ENCODE measurements at regions not wholly inside any gene's neighbourhood (a gene's known extent, or its start where the extent isn't known, plus 50 kb on each side); places are given as distances from the start of the nearest gene placed in this dataset.
A peak's percentile ranks its signal among the peaks of the same experiment; 100 is the strongest.

- DNase-seq (ENCODE audit: low spot score) = no peak
Measured at GRCh38 chr10:43006490-43006889, 70.4 kb upstream of the RET start.

DNA sequence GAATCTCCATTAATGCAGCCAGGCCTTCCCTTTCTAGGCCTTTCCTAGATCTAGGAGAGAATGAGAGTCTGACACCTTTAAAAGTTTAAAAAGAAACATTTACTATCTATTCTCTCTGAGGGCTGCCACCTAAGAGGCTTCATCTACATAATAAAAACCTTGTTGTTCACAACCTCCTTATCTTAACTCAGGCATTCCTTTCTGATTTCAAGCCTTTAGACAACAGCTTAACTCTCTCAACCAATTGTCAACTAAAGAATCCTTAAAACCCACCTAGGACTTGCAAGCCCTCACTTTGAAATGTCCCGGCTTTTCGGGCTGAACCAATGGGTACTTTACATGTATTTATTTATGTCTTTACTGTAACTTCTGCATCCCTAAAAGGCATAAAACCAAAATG, 64.3 kb upstream of the RET start:
- DNase-seq (ENCODE audit: low spot score) = no peak

DNA sequence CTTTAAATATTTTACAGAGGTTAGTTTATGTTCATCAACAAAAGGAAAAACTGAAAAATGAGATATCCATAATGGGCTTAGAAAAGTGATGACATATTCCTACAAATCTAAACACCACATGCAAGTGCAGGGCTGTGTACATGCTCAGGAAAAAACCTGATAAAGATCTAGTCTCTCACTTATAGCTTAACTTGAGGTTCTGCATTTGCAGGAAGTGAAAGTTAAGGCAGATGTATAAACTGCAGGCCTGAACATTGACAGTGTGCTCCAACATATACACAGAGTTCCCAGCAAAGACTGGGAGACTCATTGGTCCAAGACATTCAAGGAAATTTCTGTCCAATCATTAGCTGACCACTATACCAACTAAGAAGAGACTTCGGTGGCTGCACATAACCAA, 63.8 kb upstream of the RET start:
- no peak for DNase-seq (ENCODE audit: low spot score)

GRCh38 chr10:43024524-43024923, 52.3 kb upstream of the RET start:
- DNase-seq (ENCODE audit: low spot score) = no peak

DNA sequence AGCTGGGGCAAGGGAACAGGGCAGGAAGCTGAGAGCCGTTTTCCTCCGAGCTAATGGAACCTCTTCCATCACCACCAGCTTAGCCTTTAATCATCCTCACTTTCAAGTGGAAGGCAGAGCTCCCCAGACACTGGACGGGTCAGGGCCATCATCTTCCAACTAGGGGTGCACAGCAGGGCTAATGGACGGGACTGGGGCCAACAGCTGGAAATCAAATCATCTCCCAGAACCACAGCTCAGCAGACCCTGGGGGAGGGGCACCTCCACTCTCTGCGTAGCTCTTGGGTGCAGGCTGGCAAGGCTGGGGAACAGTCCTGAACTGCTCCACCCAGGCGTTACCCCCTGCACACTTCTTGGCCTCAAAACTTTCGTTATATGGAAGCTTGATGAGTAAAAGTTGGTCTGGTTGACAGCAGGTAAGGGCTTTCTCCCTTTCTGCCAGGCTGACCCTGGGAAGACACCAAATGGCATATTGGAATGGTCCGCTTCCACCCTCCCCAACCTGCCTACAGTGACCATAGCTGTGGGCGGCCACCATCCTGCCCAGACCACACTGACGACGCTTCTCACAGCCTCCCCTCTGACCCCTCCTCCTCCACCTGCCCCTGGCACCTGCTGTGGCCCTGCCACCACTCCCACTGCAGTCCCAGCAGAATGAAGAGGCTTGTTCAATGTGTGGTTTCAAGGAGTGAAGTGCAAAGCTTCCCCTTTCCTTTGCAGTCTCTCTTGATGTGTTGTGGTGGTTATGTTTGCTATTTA, 51.7 kb upstream of the RET start:
- DNase-seq (ENCODE audit: low spot score) = no peak

DNA sequence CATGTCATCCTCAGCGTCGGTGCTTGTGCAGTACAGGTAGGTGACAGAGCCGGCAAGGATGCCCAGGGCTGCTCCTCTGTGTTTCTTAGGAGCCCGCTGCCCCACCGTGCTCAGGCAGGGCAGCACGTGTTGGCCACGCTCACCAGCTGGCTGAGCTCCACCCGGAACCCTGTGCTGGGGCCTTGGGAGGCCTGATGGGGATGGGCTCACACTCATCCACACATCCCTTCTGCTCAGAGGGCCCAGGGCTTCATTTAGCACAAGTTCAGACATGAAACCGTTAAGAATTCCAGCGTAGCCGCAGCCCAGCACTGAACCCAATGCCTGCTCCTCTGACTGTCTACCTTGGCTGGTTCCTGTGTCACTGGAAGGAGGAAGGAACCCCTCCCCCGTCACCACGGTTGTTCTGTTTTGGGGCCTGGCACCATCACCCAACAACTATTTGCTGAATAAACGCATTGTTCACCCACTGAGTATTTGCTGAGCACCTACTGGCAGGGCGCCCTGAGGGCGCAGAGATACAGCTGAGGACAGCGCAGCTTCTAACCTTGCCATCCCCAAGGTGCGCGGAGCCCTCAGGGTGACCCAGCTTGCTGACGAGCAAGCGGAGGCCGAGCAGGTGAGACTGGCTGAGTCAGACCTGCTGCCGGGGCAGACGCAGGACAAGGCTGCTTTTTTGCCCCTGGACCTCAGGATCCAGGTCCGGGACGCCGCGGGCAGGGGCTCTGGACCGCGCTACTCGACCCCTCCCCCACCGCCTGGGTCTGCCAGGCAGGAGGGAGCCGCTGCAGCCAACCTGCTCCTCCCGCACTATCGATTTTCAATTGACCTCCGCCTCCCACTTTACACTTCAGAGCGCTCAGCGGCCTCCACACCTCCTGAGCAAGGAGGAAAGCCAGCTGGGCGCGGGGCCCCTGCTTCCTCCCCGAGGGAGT, 50.6 kb upstream of the RET start:
- peak; percentile 78 for DNase-seq (ENCODE audit: low spot score)
